ENCODE measurements at regions not wholly inside any gene's neighbourhood (a gene's known extent, or its start where the extent isn't known, plus 50 kb on each side); places are given as distances from the start of the nearest gene placed in this dataset.

- DNase-seq (ENCODE audit: low read depth) (no peak), FAIRE-seq (peak; percentile 83)
- TF ChIP-seq, protein P1, sequence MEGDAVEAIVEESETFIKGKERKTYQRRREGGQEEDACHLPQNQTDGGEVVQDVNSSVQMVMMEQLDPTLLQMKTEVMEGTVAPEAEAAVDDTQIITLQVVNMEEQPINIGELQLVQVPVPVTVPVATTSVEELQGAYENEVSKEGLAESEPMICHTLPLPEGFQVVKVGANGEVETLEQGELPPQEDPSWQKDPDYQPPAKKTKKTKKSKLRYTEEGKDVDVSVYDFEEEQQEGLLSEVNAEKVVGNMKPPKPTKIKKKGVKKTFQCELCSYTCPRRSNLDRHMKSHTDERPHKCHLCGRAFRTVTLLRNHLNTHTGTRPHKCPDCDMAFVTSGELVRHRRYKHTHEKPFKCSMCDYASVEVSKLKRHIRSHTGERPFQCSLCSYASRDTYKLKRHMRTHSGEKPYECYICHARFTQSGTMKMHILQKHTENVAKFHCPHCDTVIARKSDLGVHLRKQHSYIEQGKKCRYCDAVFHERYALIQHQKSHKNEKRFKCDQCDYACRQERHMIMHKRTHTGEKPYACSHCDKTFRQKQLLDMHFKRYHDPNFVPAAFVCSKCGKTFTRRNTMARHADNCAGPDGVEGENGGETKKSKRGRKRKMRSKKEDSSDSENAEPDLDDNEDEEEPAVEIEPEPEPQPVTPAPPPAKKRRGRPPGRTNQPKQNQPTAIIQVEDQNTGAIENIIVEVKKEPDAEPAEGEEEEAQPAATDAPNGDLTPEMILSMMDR (IDR thresholded peaks at IDR 0.05; ENCODE audit: insufficient read depth, low read length, severe bottlenecking): no peak
- no peaks in the 10 kb centered on the region for H3K27me3 ChIP-seq (ENCODE audit: control insufficient read depth, insufficient read depth, low read length)
- no peak overlapping the region for H3K4me3 ChIP-seq (ENCODE audit: low read depth, low read length)
- no peaks in the 10 kb centered on the region for H3K36me3 ChIP-seq (ENCODE audit: control insufficient read depth, insufficient read depth, low read length)
Observed at GRCh38 chr9:106467113-106467864, 395.7 kb upstream of the ZNF462 start.

- TF ChIP-seq, protein P1 (IDR thresholded peaks at IDR 0.05; ENCODE audit: insufficient read depth, low read length, severe bottlenecking): no peak
- no peak for FAIRE-seq
- H3K27me3 ChIP-seq (ENCODE audit: control insufficient read depth, insufficient read depth, low read length): no peaks in the 10 kb centered on the region
- DNase-seq (ENCODE audit: low read depth): no peak
- H3K4me3 ChIP-seq (ENCODE audit: low read depth, low read length): no peak overlapping the region
- H3K36me3 ChIP-seq (ENCODE audit: control insufficient read depth, insufficient read depth, low read length): no peaks in the 10 kb centered on the region
Observed at GRCh38 chr9:106467865-106468164, 395.2 kb upstream of the ZNF462 start.

DNA sequence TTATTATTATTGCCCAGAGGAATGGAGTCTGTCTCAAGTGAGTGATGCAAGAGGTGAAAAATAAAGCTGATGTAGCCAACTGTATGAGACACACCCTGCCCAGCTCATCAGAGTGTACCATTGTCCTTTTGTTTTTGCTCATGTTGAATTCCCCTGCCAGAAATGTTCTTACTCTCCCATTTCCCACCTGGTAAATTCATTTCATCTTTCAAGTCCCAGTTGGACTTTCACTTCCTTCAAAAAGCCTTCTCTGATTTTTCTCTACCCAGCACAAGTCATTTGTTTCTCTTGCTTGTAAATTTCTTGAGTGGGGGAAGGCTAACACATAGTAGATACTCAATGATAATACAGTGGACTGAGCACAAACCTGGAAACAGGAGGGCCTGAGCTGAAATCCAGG is 394.5 kb upstream of the ZNF462 start:
- no peaks in the 10 kb centered on the region for H3K36me3 ChIP-seq (ENCODE audit: control insufficient read depth, insufficient read depth, low read length)
- no peak for FAIRE-seq
- H3K4me3 ChIP-seq (ENCODE audit: low read depth, low read length): no peak overlapping the region
- TF ChIP-seq, protein P1 (IDR thresholded peaks at IDR 0.05; ENCODE audit: insufficient read depth, low read length, severe bottlenecking): no peak
- no peaks in the 10 kb centered on the region for H3K27me3 ChIP-seq (ENCODE audit: control insufficient read depth, insufficient read depth, low read length)
- DNase-seq (ENCODE audit: low read depth): peak; percentile 44

- no peak for FAIRE-seq
- no peaks in the 10 kb centered on the region for H3K27me3 ChIP-seq (ENCODE audit: control insufficient read depth, insufficient read depth, low read length)
- TF ChIP-seq, protein P1 (IDR thresholded peaks at IDR 0.05; ENCODE audit: insufficient read depth, low read length, severe bottlenecking): no peak
- no peak overlapping the region for H3K4me3 ChIP-seq (ENCODE audit: low read depth, low read length)
- DNase-seq (ENCODE audit: low read depth): no peak
- no peaks in the 10 kb centered on the region for H3K36me3 ChIP-seq (ENCODE audit: control insufficient read depth, insufficient read depth, low read length)
Observed at GRCh38 chr9:106478312-106478711, 384.7 kb upstream of the ZNF462 start.

- TF ChIP-seq, protein P1 (IDR thresholded peaks at IDR 0.05; ENCODE audit: insufficient read depth, low read length, severe bottlenecking): no peak
- Histone ChIP-seq H3K4me3 (ENCODE audit: low read depth, low read length) (no peak overlapping the region), H3K27me3 (ENCODE audit: control insufficient read depth, insufficient read depth, low read length) (no peaks in the 10 kb centered on the region), H3K36me3 (ENCODE audit: control insufficient read depth, insufficient read depth, low read length) (no peaks in the 10 kb centered on the region)
- no peak for FAIRE-seq
- no peak for DNase-seq (ENCODE audit: low read depth)
Observed at GRCh38 chr9:106478727-106479126, 384.2 kb upstream of the ZNF462 start.

DNA sequence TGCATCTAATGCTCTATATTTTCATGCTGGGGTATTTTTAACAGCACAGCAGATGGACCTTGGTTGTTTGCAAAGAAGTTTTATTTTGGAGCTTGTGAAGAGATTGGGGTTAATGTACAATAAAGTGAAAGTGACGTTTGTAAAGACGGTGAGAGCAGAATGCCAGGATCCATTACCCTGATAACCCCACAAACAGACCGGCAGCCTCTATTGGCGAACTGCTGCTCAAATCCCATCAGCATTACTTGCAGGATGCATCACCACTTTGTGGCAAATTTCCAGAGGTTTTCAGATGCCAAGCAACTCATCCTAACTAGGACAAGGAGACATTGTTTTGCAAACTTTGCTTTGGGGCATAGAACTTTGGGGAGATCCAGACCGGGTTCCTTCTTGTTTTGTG is 383.3 kb upstream of the ZNF462 start:
- Histone ChIP-seq H3K36me3 (ENCODE audit: control insufficient read depth, insufficient read depth, low read length) (no peaks in the 10 kb centered on the region), H3K4me3 (ENCODE audit: low read depth, low read length) (no peak overlapping the region), H3K27me3 (ENCODE audit: control insufficient read depth, insufficient read depth, low read length) (no peaks in the 10 kb centered on the region)
- TF ChIP-seq, protein P1 (IDR thresholded peaks at IDR 0.05; ENCODE audit: insufficient read depth, low read length, severe bottlenecking): no peak
- FAIRE-seq (no peak), DNase-seq (ENCODE audit: low read depth) (peak; percentile 67)
